ENCODE measurements at regions not wholly inside any gene's neighbourhood (a gene's known extent, or its start where the extent isn't known, plus 50 kb on each side); places are given as distances from the start of the nearest gene placed in this dataset.

- no peak for DNase-seq
- H3K36me3 ChIP-seq: no peaks in the 10 kb centered on the region
- H3K4me1 ChIP-seq: no peaks in the 10 kb centered on the region
- no peak overlapping the region for H3K4me3 ChIP-seq
- ATAC-seq: no peak
- intact Hi-C loops (cut with DNase I): no loop called here
- H3K9me3 ChIP-seq: no peaks in the 10 kb centered on the region
- no peak overlapping the region for H3K27ac ChIP-seq
- H3K27me3 ChIP-seq (ENCODE audit: low read depth): no peaks in the 10 kb centered on the region
- no peak for TF ChIP-seq CTCF (IDR thresholded peaks at IDR 0.05)
These were observed 314.9 kb downstream of the PRDM2 start for GRCh38 chr1:14014929-14015328.

GRCh38 chr1:14015917-14016316 lies 315.9 kb downstream of the PRDM2 start:
- Histone ChIP-seq H3K4me1 (no peaks in the 10 kb centered on the region), H3K36me3 (no peaks in the 10 kb centered on the region), H3K4me3 (no peak overlapping the region), H3K27me3 (ENCODE audit: low read depth) (no peaks in the 10 kb centered on the region), H3K27ac (no peak overlapping the region), H3K9me3 (no peaks in the 10 kb centered on the region)
- intact Hi-C loops (cut with DNase I): no loop called here
- DNase-seq (no peak), ATAC-seq (no peak)
- TF ChIP-seq CTCF (IDR thresholded peaks at IDR 0.05): no peak

GRCh38 chr1:14017531-14017961 lies 317.6 kb downstream of the PRDM2 start:
- H3K27me3 ChIP-seq (ENCODE audit: low read depth): no peaks in the 10 kb centered on the region
- no peaks in the 10 kb centered on the region for H3K9me3 ChIP-seq
- intact Hi-C loops (cut with DNase I): no loop called here
- DNase-seq: no peak
- H3K27ac ChIP-seq: no peak overlapping the region
- H3K4me1 ChIP-seq: no peaks in the 10 kb centered on the region
- no peaks in the 10 kb centered on the region for H3K36me3 ChIP-seq
- TF ChIP-seq CTCF (IDR thresholded peaks at IDR 0.05): no peak
- no peak overlapping the region for H3K4me3 ChIP-seq
- no peak for ATAC-seq

- Histone ChIP-seq H3K4me1 (no peaks in the 10 kb centered on the region), H3K9me3 (no peaks in the 10 kb centered on the region), H3K36me3 (no peaks in the 10 kb centered on the region), H3K27me3 (ENCODE audit: low read depth) (no peaks in the 10 kb centered on the region), H3K4me3 (no peak overlapping the region), H3K27ac (no peak overlapping the region)
- intact Hi-C loops (cut with DNase I): no loop called here
- ATAC-seq: no peak
- DNase-seq: no peak
- no peak for TF ChIP-seq CTCF (IDR thresholded peaks at IDR 0.05)
These were observed 319.5 kb downstream of the PRDM2 start for GRCh38 chr1:14019461-14019860.

GRCh38 chr1:14020006-14020405 lies 320.0 kb downstream of the PRDM2 start:
- Histone ChIP-seq H3K9me3 (no peaks in the 10 kb centered on the region), H3K4me3 (no peak overlapping the region), H3K4me1 (no peaks in the 10 kb centered on the region), H3K27me3 (ENCODE audit: low read depth) (no peaks in the 10 kb centered on the region), H3K27ac (no peak overlapping the region), H3K36me3 (no peaks in the 10 kb centered on the region)
- intact Hi-C loops (cut with DNase I): no loop called here
- no peak for DNase-seq
- ATAC-seq: no peak
- TF ChIP-seq CTCF (IDR thresholded peaks at IDR 0.05): no peak

GRCh38 chr1:14027099-14027498 lies 327.1 kb downstream of the PRDM2 start:
- intact Hi-C loops (cut with DNase I): no loop called here
- DNase-seq (no peak), ATAC-seq (no peak)
- no peaks in the 10 kb centered on the region for H3K4me1 ChIP-seq
- H3K9me3 ChIP-seq: no peaks in the 10 kb centered on the region
- no peaks in the 10 kb centered on the region for H3K36me3 ChIP-seq
- no peak overlapping the region for H3K27ac ChIP-seq
- no peaks in the 10 kb centered on the region for H3K27me3 ChIP-seq (ENCODE audit: low read depth)
- H3K4me3 ChIP-seq: no peak overlapping the region
- TF ChIP-seq CTCF (IDR thresholded peaks at IDR 0.05): no peak

All from lower lobe of right lung (tissue), 2 donors.